Glutamatergic neuron (in vitro differentiated cells): ENCODE measurements at regions not wholly inside any gene's neighbourhood (a gene's known extent, or its start where the extent isn't known, plus 50 kb on each side); places are given as distances from the start of the nearest gene placed in this dataset.

ENCODE experiments used
- DNase-seq: peaks from one replicate; pipeline ENCODE4 v3.0.0; 2022
- H3K27ac Mint-ChIP-seq: one replicate; pipeline ENCODE4 v1.8.0; 2020; ENCODE audit warnings: mild to moderate bottlenecking, mixed read lengths, inconsistent platforms; ENCODE audit not compliant: unreplicated experiment
- H3K27me3 Mint-ChIP-seq: one replicate; pipeline ENCODE4 v1.8.0; 2020; ENCODE audit warnings: mild to moderate bottlenecking, moderate library complexity, mixed read lengths, inconsistent platforms; ENCODE audit not compliant: unreplicated experiment
- H3K36me3 Mint-ChIP-seq: one replicate; pipeline ENCODE4 v1.8.0; 2020; ENCODE audit warnings: mild to moderate bottlenecking, mixed read lengths, inconsistent platforms; ENCODE audit not compliant: unreplicated experiment
- H3K4me1 Mint-ChIP-seq: one replicate; pipeline ENCODE4 v1.8.0; 2020; ENCODE audit warnings: mild to moderate bottlenecking, low read depth, mixed read lengths, inconsistent platforms; ENCODE audit not compliant: unreplicated experiment
- H3K4me3 Mint-ChIP-seq: one replicate; pipeline ENCODE4 v1.8.0; 2020; ENCODE audit warnings: mild to moderate bottlenecking, mixed read lengths, inconsistent platforms; ENCODE audit not compliant: unreplicated experiment
- H3K9me3 Mint-ChIP-seq: one replicate; pipeline ENCODE4 v1.8.0; 2020; ENCODE audit warnings: mild to moderate bottlenecking, moderate library complexity, mixed read lengths, inconsistent platforms; ENCODE audit not compliant: unreplicated experiment
- TF ChIP-seq, protein P1 (sequence below): fragments of 200-600 bp; sonication (generic); IDR thresholded peaks from one replicate; pipeline ENCODE4 v1.5.0; 2021; ENCODE audit not compliant: partially characterized antibody, unreplicated experiment

DNA sequence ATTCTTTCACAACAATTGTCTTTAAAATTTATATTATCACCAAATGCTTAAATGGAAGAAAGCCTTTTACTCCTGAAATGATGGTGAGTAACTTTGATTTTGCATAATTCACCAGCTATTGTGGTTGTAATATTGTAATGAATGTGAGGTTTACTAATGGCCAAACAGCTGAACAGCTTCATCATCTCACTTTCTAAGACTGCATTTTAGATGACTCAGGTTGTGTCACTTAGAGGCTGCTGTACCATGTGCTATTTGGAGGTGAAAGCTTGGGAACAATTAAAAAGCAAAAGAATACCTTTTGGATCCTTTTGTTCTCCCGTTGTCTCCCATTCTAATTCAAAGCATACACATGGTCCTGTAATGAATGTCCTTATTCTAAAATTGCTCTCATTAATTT, 604.0 kb upstream of the PFKP start:
- Mint-ChIP-seq H3K4me1 (peaks cover 3% of the 10 kb centered on the region), H3K36me3 (peaks cover 24% of the 10 kb centered on the region), H3K4me3 (no peak overlapping the region), H3K27me3 (no peaks in the 10 kb centered on the region), H3K9me3 (peaks cover 3% of the 10 kb centered on the region), H3K27ac (no peak overlapping the region)
- TF ChIP-seq, protein P1, sequence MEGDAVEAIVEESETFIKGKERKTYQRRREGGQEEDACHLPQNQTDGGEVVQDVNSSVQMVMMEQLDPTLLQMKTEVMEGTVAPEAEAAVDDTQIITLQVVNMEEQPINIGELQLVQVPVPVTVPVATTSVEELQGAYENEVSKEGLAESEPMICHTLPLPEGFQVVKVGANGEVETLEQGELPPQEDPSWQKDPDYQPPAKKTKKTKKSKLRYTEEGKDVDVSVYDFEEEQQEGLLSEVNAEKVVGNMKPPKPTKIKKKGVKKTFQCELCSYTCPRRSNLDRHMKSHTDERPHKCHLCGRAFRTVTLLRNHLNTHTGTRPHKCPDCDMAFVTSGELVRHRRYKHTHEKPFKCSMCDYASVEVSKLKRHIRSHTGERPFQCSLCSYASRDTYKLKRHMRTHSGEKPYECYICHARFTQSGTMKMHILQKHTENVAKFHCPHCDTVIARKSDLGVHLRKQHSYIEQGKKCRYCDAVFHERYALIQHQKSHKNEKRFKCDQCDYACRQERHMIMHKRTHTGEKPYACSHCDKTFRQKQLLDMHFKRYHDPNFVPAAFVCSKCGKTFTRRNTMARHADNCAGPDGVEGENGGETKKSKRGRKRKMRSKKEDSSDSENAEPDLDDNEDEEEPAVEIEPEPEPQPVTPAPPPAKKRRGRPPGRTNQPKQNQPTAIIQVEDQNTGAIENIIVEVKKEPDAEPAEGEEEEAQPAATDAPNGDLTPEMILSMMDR: no peak
- no peak for DNase-seq

DNA sequence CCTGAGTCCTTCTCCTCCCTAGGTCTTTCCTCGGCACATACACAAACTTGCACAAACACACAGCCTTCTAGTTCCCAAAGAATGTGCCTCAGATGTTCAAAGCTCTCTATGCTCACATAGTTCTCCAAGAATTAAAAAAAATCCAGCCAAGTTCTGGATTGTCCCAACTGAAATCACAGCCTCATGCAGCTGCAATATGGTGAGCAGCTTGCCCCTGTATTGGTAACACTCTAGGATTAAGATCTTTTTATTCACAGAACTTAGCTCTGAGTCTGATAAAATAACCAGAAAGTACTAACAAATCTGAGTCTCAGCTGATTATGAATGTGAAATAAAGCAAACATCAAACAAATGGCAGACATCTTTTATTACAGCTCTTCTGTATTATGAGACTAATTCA, 604.8 kb upstream of the PFKP start:
- TF ChIP-seq, protein P1: no peak
- H3K9me3 Mint-ChIP-seq: peaks cover 3% of the 10 kb centered on the region
- peaks cover 3% of the 10 kb centered on the region for H3K4me1 Mint-ChIP-seq
- no peaks in the 10 kb centered on the region for H3K27me3 Mint-ChIP-seq
- peaks cover 20% of the 10 kb centered on the region for H3K36me3 Mint-ChIP-seq
- no peak overlapping the region for H3K4me3 Mint-ChIP-seq
- H3K27ac Mint-ChIP-seq: no peak overlapping the region
- DNase-seq: no peak

DNA sequence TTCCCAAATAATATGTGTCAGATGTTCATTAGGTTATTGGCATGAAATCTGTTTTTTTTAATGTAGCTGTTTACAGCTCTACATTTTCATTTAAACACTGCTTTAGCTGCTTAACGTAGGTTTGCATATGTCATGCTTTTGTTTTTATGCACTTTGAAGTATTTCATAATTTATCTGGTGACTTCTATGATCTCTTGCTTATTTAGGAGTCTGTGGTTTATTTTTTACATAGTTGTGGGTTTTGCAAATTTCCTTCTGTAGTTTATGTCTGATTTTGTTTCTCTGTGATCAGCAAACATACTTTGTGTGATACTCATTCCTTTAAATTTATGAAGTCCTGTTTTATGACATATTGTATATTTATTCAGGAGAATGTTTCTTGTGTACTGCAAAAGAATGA, 606.5 kb upstream of the PFKP start:
- no peak overlapping the region for H3K27ac Mint-ChIP-seq
- no peak for DNase-seq
- H3K36me3 Mint-ChIP-seq: peaks cover 19% of the 10 kb centered on the region
- TF ChIP-seq, protein P1: no peak
- H3K4me3 Mint-ChIP-seq: no peak overlapping the region
- H3K9me3 Mint-ChIP-seq: peaks cover 3% of the 10 kb centered on the region
- peaks cover 1% of the 10 kb centered on the region for H3K27me3 Mint-ChIP-seq
- peaks cover 3% of the 10 kb centered on the region for H3K4me1 Mint-ChIP-seq

DNA sequence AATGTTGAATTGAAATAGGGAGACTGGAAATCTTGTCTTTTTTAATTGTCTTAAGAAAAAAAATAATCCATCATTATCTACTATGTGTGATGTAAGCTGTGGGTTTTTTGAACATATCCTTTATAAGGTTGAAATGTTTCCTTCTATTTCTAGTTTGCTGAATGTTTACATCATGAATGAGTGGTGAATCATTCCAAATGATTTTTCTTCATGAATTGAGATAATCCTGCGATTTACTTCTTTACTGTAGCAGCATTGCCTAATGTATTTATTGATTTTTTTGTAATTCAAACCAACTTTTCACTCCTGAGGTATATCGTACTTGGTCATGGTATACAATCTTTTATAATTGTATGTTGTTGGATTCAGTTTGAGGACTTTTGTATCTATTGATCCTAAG, 607.6 kb upstream of the PFKP start:
- no peak overlapping the region for H3K4me3 Mint-ChIP-seq

DNA sequence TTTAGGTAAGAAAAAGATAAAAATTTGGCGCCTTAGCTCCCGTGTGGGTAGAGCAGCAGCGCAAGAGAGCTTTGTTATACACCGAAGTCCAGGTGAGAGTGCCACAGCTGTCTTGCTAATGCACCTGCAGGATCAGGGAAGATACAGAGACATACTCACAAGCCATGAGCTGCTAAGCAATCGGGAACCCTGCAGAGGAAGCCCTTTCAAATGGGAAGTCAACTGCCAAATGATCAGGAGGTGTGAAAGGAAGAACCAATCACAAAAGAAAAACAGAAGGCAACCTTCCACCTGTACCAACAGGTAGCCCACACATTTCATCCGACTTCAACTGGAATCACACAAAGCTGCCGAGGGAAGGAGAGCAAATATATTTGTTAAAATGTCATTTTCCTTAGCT, 610.5 kb upstream of the PFKP start:
- peaks cover 14% of the 10 kb centered on the region for H3K36me3 Mint-ChIP-seq

More for the DNA sequence above, 607.6 kb upstream of the PFKP start:
- peaks cover 11% of the 10 kb centered on the region for H3K36me3 Mint-ChIP-seq
- H3K27me3 Mint-ChIP-seq: peaks cover 1% of the 10 kb centered on the region
- peaks cover 3% of the 10 kb centered on the region for H3K9me3 Mint-ChIP-seq
- no peak for DNase-seq
- TF ChIP-seq, protein P1: no peak
- H3K4me1 Mint-ChIP-seq: peaks cover 3% of the 10 kb centered on the region
- H3K27ac Mint-ChIP-seq: no peak overlapping the region

More for the DNA sequence above, 610.5 kb upstream of the PFKP start:
- TF ChIP-seq, protein P1: no peak
- no peaks in the 10 kb centered on the region for H3K4me1 Mint-ChIP-seq
- H3K4me3 Mint-ChIP-seq: no peak overlapping the region
- H3K27ac Mint-ChIP-seq: no peak overlapping the region
- DNase-seq: no peak
- peaks cover 1% of the 10 kb centered on the region for H3K27me3 Mint-ChIP-seq
- peaks cover 3% of the 10 kb centered on the region for H3K9me3 Mint-ChIP-seq
